ENCODE measurements at regions not wholly inside any gene's neighbourhood (a gene's known extent, or its start where the extent isn't known, plus 50 kb on each side); places are given as distances from the start of the nearest gene placed in this dataset.

DNA sequence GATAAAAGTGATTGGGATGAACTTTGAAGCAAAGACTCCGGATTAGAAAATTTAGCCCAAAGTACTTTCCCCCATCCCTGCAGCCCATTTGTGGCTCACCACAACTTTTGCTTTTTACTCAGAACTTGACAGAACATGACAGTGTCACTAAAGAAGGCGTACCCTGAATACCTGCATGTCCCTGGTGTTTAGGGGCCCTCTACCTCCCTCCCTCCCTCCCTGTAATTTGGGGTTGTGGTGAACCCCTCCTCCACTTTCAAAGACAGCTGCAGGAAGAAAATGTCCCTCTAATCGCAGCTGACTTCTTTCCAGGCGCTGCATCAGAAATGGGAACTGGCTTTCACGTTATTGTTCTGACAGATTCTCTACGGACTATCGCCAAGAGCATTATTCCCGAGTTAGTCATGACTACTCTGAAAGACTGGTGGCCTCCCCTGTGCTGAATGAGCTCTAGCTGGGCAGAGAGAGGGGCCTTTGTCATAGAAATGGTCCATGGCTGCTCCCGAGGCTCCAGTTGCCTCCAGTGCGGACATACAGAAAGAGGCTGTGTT is 93.2 kb upstream of the ARHGEF3 start:
- DNase-seq (ENCODE audit: low read depth in 2 of 2) = no peak

DNA sequence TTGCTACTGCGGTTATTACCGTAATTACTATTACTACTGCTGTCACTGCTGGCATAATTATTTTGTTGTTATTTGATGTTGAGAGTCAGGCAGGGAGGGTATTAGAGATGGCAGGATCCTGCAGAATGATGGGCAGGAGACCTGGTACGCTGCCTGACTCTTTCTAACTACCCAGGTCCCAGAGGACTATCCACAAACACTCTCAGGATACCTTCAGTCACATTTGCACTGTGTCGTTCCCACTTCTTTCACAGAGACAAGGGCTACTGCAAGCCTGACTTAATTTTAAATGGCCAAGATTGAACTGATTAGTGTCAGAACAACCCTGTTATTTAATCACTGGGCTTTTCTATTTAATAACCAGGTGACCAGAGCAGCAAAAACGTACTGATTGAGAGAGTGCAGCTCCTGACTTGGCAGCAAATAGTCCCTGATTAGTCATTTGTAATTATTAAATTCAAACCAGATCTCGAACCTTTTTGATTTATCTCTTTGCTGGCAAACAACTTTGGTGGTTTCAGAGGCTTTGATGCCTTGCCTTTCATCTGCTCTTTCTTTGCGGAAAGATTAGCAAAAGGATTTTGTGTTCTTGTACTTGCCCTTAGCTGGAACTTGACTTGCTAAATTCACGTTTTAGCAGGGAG is 88.8 kb upstream of the ARHGEF3 start:
- no peak for DNase-seq (ENCODE audit: low read depth in 2 of 2)

GRCh38 chr3:56889131-56889530 is 87.4 kb upstream of the ARHGEF3 start:
- no peak for DNase-seq (ENCODE audit: low read depth in 2 of 2)

GRCh38 chr3:56887402-56888025 is 85.8 kb upstream of the ARHGEF3 start:
- no peak for DNase-seq (ENCODE audit: low read depth in 2 of 2)

DNA sequence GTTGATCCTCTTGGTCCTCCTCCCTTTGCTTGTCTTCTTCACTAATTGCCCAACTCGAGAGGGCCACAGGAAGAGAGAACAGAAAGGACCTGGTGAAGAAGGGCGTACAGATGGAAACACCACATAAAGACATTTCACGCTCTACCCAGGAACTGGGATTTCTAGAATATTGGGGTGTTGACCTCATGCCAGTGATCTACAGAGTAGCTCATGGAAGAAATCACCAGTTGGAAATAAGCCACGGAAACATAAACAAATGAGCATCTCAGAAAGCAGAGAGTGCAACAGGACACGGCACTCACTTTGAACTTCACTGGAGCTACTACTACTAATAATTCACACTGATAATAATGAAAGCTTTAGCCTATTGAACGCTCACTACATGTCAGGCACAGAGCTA is 84.6 kb upstream of the ARHGEF3 start:
- no peak for DNase-seq (ENCODE audit: low read depth in 2 of 2)

- DNase-seq (ENCODE audit: low read depth in 2 of 2) = no peak
These were observed 84.1 kb upstream of the ARHGEF3 start for GRCh38 chr3:56885879-56886278.

DNA sequence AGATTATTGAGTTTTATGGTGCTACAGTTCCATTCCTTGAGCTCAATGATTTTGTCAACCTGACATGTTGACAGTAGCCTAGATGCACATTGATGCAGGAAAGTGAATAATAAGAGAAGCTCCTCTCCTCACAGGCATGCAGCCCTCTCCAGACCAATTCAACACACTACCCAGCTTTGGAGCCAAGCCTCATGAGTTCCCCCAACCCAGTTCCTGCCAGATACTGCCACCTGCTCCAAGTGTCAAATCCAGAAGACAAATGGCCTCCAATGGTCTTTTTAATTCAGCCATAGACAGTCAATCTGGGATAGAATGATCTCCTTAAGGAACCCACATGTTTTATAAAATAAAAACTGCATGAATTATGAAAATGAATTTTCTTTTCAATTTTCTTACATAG is 83.7 kb upstream of the ARHGEF3 start:
- no peak for DNase-seq (ENCODE audit: low read depth in 2 of 2)

GRCh38 chr3:56884387-56884786 is 82.6 kb upstream of the ARHGEF3 start:
- DNase-seq (ENCODE audit: low read depth in 2 of 2) = no peak

DNA sequence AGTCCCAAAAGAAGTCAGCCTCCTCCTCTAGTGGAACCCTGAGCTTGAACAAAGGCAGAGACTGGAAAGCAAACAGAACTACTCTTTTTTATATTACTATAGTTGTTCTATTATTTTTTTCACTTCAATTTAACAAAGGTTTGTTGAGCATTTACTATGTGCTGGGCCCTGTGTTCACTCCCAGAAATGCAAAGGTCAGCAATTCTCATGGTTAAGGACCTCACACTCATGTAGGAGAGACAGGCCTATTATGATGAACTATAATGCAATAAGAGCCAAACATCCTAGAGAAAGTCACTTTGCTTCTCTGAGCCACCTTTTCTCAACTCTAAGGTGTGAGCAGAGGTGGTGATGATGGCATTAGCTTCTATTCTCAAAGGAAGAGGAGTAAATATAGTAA is 82.1 kb upstream of the ARHGEF3 start:
- no peak for DNase-seq (ENCODE audit: low read depth in 2 of 2)

GRCh38 chr3:56882896-56883295 is 81.1 kb upstream of the ARHGEF3 start:
- no peak for DNase-seq (ENCODE audit: low read depth in 2 of 2)

GRCh38 chr3:56881841-56882240 is 80.1 kb upstream of the ARHGEF3 start:
- DNase-seq (ENCODE audit: low read depth in 2 of 2) = no peak

- DNase-seq (ENCODE audit: low read depth in 2 of 2) = no peak
These were observed 79.2 kb upstream of the ARHGEF3 start for GRCh38 chr3:56880720-56881575.

GRCh38 chr3:56879436-56880215 is 77.9 kb upstream of the ARHGEF3 start:
- no peak for DNase-seq (ENCODE audit: low read depth in 2 of 2)

GRCh38 chr3:56878074-56878473 is 76.3 kb upstream of the ARHGEF3 start:
- DNase-seq (ENCODE audit: low read depth in 2 of 2) = peak; percentile 34 to 49

DNA sequence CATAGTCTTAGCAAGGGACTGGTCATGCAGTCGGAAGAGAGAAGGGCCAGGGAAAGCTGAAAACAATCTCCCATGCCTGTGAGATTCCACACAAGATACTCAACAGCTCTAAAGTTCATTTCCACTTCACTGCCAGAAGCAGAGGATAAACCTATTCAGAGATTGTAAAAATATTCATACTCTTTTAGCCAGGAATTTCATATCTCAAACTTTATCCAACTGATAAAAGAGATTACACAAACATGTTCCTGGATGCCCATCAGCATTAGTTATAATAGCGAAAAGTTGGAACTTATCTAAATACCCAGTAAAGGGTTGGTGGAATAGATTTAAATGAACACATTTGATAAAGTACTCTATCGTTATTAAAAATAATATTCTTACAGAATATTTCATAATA is 75.2 kb upstream of the ARHGEF3 start:
- DNase-seq (ENCODE audit: low read depth in 2 of 2) = no peak

DNA sequence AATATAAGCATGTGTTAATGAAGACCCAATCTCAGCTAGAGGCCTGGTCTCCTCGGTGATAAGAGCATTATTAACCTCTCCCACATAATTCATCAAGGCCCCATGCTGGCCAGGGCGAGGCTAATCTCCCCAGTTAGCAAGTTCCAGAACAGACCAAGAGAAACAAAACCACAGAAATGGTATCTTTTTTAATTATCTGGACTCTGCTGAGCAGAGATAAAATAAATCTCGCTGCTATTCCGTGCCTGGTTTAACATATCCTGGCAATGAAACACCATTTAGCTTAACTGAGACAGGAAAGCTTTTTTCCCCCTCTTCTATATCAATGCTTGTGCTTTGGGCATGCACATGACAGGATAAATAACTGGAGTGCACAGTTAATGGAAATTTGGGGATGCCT is 72.5 kb upstream of the ARHGEF3 start:
- no peak for DNase-seq (ENCODE audit: low read depth in 2 of 2)

DNA sequence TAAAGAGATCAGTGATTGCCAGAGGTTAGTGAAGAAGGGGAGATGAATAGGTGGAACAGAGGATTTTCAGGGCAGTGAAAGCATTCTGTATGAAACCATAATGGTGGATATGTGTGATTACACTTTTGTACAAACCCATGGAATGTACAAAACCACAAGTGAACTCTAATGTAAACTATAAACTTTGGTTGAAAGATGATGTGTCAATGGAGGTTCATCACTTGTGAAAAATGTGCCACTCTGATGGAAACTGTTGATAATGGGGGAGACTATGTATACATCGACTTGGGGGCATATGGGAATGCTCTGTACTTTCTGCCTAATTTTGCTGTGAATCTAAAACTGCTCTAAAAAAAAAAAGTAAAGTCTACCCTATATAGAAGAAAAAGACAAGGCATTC is 68.7 kb upstream of the ARHGEF3 start:
- DNase-seq (ENCODE audit: low read depth in 2 of 2) = no peak

GRCh38 chr3:56869157-56869889 is 67.6 kb upstream of the ARHGEF3 start:
- no peak for DNase-seq (ENCODE audit: low read depth in 2 of 2)

DNA sequence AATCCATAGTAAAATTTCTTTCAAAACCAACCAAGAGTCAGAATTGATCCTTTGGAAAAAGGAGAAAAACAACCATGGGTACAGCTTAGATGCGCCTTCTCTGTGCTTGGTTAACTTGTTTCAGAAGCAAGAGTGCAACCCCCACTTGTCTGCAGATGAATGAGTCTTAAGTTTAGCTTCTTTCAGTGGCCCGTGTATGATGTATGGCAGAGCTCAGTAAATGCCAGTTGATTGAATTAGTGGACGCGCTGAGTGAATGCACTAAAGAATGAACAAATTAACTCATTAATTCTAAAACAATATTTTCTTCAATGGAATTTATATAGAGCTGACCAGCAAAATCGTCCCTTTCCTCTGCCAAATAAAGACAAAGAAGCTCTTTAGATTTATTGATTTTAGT is 67.0 kb upstream of the ARHGEF3 start:
- no peak for DNase-seq (ENCODE audit: low read depth in 2 of 2)

DNA sequence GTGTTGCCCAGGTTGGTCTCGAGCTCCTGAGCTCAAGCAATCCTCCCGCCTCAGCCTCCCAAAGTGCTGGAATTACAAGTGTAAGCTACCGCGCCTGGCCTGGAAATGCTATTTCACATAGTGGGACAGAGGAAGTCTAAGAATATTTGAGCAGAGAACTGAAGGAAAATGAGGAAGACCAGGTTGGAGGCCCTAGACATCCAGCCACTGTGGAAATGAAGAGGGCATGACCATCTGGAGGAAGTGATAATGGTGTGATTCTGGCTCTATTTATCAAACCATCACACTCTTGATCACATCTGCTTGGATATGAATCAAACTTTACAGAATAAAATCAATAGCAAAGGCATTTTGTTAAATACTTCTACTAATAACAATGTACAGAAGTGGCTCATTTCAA is 65.9 kb upstream of the ARHGEF3 start:
- no peak for DNase-seq (ENCODE audit: low read depth in 2 of 2)

- DNase-seq (ENCODE audit: low read depth in 2 of 2) = no peak
These were observed 63.3 kb upstream of the ARHGEF3 start for GRCh38 chr3:56864918-56865524.
